HPDE6-E6E7 (cell line): ENCODE measurements at regions not wholly inside any gene's neighbourhood (a gene's known extent, or its start where the extent isn't known, plus 50 kb on each side); places are given as distances from the start of the nearest gene placed in this dataset.
"Not testable (repeated sequence)": the region's sequence is repeated elsewhere in the genome, so short reads cannot be mapped to it uniquely, and the experiment has no call there.

Source experiments
- DNase-seq: peaks from one replicate; pipeline ENCODE4 v3.0.0; 2011; ENCODE audit warnings: missing footprints; ENCODE audit errors: extremely low spot score

DNA sequence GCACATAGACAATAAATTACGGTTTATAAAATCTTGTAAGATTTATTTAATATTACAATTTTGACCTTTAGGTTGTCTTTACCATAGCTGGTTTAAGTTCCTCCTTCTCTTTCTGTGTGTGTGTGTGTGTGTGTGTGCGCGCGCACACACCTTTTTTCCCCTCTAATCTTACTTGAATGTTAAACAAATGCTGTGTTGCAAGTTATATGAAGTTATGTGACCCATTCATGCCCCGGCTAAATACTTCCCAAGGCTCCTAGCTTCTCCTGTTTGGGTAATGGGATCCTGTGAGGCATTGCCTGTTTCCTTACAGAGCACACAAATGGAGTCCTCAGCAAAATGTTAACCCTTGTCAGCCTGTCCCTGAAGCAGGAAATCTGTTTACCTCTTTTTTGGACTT is 125.6 kb upstream of the ZNF608 start:
- DNase-seq = no peak

DNA sequence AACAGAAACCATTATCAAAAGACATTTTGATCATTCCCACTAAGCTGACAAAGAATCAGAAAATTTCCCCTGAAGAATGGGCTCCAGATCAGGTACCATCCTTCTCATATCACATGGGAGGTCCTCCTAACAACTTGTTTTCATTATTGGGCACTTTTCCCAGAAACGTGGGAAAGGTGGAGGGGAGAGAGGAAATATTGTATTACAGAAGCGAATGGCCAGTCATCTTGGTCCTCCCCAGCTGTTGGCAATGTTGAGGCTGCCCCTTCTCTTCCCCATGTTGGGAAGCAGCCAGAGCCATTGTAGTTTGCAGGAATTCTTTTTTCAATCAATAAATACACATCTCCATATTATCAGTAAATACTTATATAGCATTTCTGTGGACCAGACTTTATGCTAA is 126.2 kb upstream of the ZNF608 start:
- DNase-seq = no peak

DNA sequence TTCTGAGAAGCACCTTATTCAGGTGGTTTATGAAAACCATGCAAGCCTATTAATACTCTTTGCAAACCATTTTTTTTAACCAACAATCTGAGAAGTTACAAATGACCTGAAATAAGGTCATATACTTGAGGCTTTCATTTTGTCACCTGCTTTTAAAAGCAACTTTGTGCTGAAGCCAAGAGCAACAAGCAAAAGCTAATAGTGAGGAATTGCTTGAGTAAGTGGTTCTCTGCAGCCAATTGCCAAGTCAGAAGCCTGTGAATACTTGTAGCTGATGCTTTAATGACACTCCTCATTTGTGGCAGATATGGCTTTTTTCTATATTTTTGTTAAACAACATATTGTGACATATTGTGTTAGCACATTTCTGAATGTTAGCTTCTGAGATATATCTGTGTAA is 126.7 kb upstream of the ZNF608 start:
- no peak for DNase-seq

DNA sequence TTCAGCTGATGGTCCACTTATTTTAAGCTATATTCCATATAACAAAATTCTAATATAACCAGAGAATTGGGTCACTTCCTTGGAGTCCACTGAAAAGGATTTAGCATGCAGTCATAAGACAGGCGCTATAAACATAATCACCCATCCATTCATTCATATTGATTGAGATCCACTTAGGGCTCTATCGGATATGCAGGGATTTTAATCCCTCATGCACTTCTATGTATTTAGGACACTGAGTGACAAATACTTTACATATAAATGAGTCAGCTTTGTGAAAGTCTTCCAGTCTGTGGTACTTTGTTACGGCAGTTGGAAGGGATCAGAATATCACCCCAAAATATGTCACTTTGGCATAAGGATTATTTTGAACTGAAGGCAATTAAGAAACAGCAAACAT is 127.3 kb upstream of the ZNF608 start:
- no peak for DNase-seq

DNA sequence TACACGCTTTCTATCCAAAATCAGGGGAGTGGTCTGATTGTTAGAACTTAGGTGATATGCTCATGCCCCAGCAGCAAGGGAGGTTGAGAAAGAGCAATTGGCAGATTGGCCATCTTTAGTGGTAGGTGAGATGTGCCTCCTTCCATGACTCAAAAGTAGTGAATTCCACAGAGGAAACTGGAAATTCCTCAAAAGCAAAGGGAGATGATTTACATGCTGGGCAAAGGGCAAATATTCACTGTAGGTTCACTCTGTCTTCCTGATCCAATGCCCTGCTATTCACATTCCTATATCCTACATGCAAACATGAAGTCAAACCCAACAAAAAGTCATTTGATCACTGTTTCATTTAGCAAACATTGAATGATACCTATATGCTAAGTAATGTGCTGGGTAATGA is 130.1 kb upstream of the ZNF608 start:
- DNase-seq = no peak

DNA sequence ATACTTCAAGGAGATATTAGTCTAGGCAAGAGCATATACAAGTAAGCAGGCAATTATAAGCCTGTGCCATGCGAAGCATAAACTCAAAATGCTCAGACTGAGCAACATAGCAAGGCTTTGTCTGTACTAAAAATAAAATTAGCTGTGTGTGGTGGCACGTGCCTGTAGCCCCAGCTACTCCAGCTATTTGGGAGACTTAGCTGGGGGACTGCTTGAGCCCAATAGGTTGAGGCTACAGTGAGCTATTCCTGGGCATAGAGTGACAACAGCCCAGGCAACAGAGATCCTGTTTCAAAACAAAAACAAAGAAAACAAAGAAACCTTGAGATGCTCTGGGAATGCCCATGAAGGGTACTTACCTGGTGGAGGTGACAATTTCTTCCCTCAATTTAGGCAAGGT is 130.5 kb upstream of the ZNF608 start:
- DNase-seq = no peak

DNA sequence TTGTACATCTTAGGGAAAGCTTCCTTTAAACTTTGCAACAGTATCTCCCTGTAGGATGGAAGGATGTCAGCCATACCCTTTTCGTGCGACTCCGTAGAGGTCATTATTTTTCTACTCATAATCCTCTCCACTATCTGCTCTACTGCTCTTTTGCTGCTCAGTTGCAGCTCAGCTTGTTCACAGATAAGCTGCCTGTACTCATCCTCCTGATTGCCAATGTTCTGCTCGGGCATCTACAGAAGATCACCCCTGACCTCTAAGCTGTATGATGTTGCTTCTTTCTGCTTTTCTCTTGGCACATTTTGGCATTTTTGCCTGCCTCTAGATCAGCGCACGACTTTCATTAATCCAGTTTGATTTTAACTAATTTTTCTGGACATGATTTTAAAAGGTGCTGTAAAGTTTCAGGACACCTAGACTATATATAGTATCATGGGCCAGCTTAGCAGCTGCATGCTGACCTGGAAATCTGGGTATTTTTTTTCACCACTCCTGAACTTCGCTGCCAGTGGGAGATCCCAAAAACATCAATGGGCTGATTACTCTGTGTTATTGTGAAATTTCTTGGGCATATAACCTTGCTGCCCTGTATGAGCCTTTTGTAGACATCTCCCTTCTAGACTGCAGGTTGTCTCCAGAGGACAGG is 131.2 kb upstream of the ZNF608 start:
- DNase-seq = no peak

DNA sequence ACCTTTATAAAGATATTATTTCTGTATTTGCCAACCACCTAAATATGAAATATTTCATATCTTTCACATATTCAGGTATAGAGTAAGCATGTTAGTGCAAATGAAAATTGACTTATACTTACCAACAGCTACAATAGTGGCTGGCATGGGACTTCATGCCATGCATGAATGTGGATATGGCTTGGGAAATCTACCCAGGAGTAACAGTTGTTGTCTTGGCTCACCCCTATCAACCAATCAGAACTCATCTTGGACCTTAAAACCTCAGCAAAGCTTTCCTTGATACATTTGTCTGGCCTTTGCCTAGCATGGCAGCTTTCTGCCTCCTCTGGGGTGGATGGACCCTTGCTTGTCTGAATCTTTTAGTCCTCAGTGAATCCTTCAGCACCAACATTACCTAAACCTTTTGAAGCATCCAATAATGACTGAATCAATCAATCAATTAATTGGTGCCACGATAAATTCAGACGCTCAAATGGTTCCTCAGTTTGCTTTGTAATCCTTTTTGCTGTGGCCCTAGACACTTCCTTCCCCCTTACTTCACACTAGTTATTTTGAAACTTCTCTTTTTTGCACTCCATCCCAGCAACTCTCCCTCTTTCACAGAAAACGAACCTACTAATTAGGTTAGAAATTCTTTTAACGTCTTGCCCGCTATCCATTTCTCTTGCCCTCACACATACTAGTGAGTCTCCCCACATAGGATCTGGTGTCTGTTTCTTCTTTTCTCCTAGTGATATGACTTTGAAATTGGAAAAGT is 132.3 kb upstream of the ZNF608 start:
- no peak for DNase-seq

DNA sequence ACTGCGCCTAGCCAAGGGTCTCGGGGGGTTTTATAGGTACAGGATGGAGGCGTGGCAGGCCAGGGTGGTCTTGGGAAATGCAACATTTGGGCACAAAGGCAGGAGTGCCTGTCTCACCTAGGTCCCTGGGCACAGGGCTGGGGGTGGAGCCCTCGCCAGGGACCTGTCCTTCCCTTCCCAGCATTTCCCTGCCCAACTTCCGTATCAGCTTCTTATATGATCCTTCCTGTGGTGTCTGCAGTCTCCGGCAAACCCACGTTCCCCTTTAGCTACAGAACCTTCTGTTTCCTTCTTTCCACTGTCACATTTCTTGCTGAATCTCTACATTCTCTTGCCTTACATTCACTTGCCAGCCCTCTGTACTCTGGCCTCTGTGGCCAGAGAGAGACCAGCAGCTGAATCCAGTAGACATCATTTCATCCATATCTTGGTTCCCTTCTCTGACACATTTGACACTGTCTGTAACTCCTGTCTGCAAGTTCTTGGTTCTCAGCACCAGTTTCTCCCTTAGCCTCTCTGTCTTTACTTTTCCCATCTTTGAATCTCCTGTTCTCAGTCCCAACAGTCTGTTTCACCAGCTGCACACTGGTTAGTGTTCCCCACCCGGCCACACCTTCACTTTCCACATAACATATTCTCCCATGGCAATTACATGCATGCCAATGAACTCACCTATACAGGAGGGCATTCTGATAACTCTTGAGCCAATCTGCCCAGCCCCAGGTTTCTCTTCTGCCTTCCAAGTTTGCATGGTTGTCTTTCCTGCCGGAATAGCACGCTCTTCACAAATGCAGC is 134.7 kb upstream of the ZNF608 start:
- DNase-seq = no peak

DNA sequence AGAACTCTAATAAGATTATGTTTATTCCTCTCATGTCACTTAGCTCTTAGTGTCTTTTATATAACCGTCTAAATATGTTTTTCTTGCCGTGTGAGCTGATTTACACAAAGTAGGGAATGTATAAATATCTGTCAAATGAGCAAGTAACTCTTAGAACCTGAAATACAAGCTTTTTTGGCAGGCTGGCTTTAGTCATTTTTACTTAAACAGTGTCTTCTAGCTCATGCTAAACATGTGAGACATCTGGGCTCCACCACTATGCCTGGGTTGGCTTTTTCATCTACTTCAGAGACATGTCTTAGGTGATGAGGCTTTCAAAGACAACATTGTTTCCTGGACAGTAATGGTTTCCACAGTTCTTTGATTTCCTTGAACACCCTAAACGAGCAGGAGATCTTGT is 137.2 kb upstream of the ZNF608 start:
- no peak for DNase-seq

DNA sequence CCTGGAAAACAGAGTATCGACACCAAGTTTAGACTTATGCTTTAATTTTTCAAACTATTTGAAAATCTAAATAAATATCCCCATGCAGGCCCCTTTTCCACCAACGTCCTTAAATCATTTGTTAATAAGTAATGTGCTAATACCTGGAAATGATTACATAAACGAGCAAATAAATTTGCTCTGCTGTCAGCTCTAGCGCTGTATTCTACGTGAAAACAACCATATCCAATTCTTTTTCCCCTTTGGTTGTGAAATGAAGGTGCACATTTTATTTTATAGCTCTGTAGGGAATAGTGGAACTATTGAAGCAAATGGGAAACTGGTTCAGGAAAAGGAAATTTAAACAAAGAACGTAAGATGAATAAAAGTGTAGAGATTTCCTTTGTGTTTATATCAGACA is 137.7 kb upstream of the ZNF608 start:
- DNase-seq = no peak

DNA sequence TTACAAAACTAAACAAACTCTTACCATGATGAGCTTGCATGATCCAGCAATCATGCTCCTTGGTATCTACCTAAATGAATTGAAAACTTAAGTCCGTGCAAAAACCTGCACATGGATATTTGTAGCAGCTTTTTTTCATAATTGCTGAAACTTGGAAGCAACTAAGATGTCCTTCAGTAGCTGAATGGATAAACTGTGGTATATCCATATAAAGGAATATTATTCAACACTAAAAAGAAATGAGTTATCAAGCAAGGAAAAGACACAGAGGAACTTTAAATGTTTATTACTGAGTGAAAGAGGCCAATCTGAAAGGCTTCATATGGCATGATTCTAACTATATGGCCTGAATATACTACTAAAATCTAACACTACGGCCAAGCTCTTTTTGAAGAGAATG is 139.1 kb upstream of the ZNF608 start:
- DNase-seq = no peak

DNA sequence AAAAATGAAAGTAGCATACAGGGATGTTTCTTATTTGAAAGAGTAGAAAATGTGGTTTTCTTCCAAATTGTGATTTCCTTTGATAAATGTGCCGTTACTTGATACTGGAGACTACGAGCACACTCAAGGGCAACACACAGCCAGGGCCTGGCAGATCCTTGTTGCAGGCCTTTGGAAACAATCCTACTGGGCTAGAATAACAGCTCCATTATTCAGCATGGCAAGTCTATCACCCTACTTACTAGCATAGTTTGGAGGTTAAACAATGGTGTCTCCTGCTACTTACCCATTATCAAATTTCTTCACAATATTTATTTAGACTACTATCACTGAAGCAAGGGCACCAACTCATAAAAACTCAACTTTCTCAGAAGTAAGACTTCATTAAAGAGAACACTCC is 140.8 kb upstream of the ZNF608 start:
- no peak for DNase-seq

DNA sequence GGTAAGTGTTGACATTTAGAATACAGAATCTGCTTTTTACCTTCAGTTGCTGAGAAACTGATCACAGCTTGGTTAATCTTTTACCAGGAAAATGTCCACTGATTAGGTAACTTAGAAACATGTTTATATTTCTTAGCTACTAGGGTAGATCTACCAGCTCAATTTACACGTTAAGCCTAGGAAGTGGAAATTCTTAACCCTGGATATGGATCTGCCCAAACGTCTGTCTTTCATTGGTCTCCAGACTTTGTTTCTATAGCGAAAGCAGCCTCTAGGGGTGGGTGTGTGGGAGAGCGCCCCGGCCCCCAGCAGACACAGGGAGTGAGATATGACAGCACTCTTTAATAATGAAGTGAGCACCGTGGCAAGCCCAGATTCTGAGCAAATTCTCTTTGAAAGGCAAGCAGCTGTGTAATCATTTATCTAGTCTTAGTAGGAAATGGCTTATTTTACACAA is 141.6 kb upstream of the ZNF608 start:
- no peak for DNase-seq

DNA sequence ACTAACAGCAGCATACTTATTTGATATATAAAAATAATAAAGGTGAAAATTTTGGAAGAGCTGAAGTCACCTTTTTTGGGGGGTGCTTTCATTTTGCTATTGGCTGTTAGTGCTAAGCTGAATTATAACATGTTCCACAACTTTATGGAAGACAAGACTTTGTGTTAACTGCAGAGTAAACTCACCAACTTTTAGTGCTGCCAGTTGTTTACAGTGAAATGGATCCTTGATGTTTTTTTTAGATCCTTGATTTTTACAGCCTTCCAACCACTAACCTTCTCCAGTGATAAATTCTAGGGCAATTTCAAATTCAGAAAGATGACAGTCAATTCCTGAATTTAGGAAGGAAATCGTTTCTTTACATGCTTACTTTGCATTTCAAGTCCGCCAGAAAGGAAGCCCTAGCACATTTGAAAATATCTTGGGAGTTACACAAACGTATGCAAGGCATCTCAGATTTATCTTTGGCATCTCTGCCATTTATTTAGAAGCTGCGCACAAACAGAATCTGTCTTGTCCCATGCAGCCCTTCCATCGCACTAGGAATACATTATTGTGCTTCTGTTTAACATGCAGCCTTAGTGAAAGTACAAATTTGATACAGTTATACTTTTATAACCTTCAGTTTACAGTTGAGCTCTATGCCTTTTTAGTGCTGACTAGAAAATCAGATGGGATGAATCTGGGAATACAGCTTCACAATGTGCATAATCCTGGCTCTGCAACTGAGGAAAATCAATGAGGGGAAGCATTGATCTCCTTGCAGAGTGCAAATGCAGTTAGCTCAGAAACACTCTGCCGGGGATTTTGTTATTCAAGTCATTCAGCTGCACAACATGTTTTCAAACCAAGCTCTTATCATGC is 142.4 kb upstream of the ZNF608 start:
- DNase-seq = no peak

DNA sequence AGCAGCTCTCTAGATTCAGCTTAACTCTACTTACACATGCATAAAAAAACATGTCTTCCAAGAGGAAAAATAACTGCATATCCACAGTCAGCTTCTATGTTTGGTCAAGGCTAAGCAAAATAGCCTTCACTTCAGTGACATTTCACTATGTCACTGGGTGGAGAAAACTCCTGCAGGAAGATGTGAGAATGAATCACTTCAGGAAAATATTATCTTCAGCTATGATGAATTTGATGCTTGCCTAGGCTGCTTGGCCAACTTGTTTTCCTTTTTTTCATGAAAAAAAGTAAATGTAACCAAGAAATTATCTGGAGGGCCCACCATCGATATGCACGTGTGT is 143.0 kb upstream of the ZNF608 start:
- DNase-seq = no peak

DNA sequence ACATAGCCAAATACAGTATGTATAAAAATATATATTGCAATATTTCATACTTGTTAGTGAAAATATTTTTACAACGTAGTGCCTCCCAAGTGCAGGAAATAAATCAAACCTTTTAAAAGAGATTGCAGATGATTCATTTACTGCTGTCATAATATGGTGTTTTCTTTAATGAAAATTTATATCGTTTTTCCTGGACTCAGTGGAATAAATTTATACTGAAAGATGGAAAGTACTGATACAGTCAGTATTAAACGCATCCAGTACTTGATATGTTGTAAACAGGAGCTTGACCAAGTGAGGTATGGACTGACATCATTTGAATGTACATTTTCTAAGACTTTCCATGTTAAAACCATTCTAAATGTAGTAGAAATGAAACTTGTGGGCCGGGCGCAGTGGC is 143.4 kb upstream of the ZNF608 start:
- no peak for DNase-seq

DNA sequence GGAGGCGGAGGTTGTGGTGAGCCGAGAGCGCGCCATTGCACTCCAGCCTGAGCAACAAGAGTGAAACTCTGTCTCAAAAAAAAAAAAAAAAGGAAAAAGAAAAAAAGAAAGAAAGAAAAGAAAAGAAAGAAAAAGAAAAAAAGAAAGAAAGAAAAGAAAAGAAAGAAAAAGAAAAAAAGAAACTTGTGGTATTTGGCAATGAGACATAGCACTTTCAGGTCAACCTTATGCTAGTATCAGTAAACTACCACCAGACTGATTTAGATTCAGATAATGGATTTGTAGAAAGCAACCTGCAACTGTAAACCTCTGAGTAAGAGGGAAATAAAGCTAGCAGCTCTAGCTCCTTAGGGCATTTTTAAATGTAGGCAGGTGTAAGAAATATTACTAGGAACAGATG is 144.0 kb upstream of the ZNF608 start:
- not testable (repeated sequence) for DNase-seq

DNA sequence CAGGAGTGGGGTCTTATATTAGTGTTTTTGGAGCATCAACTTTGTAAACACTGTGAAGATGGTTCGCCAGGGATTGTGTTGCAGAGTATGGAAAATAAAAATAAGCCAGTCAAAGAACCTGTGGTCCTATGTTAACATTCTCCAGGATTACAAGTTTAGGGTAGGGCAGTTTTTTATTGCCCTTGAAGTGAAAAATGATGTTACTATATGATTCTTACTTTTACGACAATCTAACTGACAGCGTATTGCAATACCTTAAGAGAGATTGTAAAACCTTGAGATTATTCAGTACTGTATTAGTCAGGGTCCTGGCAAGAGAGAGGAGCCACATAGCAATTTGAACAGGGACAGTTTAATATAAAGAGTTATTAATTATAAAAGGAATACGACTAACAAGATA is 144.7 kb upstream of the ZNF608 start:
- DNase-seq = no peak

DNA sequence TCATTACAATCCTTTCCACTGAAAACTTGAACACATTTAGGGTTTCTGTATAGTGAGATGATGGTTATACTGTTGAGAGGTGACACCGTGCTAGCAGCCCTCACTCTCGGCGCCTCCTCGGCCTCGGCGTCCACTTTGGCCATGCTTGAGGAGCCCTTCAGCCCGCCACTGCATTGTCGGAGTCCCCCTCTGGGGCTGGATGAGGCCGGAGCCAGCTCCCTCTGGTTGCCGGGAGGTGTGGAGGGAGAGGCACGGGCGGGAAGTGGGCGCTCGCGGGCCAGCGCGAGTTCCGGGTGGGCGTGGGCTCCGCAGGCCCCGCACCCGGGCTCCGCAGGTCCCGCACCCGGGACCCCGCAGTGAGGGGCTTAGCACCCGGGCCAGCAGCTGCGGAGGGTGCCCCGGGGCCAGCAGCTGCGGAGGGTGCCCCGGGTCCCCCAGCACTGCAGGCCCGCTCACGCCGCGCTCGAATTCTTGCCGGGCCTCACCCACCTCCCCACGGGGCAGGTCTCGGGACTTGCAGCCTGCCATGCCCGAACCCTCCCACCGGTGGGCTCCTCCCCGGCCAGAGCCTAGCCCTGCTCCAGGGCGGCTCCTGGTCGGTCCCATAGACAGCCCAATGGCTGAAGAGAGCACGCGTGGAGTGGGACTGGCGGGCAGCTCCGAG is 145.9 kb upstream of the ZNF608 start:
- no peak for DNase-seq

DNA sequence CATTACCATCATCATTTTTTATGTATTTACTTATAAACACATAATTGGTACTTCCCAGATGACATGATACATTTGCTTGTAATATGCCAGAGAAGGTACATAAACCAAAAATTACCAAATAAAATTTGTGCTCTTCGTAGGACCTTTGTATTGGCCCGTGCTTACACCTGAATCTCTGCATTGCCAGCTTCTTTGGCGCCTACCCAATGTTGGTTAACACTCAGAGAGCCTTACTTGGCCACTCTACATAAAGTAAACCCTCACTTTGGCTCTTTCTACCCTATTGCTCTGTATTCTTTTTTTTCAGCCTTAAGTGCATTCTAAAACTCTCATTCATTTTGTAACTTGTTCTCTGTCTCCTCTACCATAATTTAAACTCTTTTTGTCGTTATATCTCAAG is 148.1 kb upstream of the ZNF608 start:
- DNase-seq = no peak

DNA sequence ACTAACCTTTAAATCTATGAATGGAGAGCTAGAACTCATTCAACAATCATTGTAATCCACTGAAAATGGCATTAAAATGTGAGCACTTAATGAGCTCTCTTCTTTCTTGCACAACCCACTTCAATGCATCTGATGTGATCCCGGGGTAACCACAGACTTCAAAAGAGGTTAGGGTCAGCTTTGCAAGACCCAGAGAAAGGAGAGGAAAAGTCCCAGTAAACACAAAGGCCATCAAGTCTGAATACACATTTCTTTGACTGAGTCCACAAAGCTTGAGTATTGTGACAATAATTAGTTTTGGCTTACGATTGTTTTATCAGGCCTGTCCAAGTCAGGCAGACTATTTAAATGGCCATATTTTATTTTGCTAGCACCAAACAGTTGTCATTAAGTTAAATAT is 148.8 kb upstream of the ZNF608 start:
- no peak for DNase-seq
